GM12864 (cell line): ENCODE measurements at regions not wholly inside any gene's neighbourhood (a gene's known extent, or its start where the extent isn't known, plus 50 kb on each side); places are given as distances from the start of the nearest gene placed in this dataset.
A peak's percentile ranks its signal among the peaks of the same experiment; 100 is the strongest.

Experiments used
- DNase-seq: peaks from one replicate; pipeline ENCODE4 v3.0.0-alpha.2; 2011; ENCODE audit warnings: low read depth
- H3K4me3 ChIP-seq: 2 replicates; pipeline ENCODE4 v1.5.1; 2011; ENCODE audit warnings: mild to moderate bottlenecking, low read depth, low read length, control low read depth
- TF ChIP-seq, protein P1 (sequence below): IDR thresholded peaks from 2 replicates; pipeline ENCODE4 v1.5.1; 2011; ENCODE audit warnings: low read depth, mild to moderate bottlenecking, moderate library complexity, low read length, control low read depth, inconsistent platforms; ENCODE audit errors: missing control alignments

DNA sequence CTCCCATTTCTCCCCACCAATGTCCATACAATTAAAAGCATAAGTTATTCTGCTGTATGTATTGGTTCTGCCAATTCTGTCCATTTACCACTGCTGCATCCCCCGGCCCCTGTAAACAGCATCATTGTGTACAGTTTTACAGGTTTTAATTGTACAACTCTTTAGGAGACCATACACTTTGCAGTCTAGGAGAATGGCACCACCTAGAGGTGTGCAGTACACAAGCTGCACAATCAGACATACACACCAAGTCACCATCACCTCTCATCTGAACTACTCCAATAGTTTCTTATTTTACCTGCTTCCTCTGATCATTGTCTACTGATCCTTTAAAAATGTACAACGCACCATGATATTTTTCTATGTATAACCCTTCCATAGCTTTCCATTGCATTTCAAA lies 855.9 kb upstream of the KLHL1 start:
- H3K4me3 ChIP-seq: no peak overlapping the region
- TF ChIP-seq, protein P1, sequence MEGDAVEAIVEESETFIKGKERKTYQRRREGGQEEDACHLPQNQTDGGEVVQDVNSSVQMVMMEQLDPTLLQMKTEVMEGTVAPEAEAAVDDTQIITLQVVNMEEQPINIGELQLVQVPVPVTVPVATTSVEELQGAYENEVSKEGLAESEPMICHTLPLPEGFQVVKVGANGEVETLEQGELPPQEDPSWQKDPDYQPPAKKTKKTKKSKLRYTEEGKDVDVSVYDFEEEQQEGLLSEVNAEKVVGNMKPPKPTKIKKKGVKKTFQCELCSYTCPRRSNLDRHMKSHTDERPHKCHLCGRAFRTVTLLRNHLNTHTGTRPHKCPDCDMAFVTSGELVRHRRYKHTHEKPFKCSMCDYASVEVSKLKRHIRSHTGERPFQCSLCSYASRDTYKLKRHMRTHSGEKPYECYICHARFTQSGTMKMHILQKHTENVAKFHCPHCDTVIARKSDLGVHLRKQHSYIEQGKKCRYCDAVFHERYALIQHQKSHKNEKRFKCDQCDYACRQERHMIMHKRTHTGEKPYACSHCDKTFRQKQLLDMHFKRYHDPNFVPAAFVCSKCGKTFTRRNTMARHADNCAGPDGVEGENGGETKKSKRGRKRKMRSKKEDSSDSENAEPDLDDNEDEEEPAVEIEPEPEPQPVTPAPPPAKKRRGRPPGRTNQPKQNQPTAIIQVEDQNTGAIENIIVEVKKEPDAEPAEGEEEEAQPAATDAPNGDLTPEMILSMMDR: peak; percentile 15
- DNase-seq: no peak

DNA sequence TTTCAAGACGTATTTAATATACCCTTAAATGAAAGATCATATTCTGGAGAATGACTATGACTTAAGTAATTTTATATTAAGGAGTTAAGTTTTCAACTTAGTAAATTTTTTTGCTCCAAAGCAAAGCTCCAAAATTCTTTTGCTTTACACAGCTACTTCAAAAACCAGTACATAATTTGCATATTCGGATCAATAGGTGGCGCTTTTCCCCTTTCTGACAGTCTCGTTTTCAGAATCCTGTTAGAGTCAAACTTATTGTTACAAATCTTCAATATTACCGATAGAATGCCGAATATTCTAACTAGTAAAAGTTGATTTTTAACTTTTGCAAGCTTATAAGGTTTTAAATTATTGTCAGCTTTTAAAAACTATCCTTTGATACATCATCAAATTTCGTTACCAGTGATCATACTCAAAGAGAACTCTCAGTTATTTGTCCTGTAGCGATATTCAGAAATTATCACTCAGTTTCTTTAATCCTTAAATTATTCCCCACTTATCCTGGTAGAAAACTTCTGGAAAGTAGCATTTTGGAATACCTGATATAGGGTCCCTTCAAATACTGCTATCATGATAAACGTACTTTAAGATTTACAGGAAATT lies 852.7 kb upstream of the KLHL1 start:
- DNase-seq: no peak
- H3K4me3 ChIP-seq: no peak overlapping the region
- TF ChIP-seq, protein P1: peak; percentile 45

DNA sequence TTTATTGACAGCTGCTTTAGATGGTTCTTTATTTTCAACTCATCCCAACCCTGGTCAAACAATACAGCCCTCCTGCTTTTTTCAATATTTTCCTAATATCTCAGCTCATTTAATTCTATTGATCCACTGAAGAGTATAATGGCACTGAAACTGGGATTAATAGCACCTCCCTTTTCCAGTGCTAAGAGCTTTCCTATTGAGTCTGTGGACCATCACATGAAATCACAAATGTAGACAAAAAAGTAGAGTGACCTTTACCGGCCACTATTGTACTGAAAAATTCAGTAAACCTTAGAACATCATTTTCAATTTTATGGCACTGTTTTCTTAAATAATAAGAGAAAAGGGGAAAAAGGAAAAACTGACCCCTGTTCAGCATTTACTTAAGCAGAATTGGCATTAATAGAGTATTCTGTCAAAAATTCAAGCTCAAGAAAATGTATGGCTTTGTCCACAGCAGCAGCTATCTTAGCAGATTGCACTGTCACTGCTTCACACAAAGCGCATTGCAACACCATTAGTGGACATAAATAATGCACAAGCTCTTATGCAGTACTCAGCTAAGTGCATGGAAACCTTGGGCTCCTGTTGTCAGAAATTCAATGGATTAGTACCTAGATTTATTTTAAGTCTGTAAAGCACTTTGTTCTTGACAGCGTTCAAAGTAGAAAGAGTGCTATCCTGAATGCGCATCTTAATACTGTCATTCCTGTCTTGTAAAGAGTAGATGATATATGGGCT lies 851.0 kb upstream of the KLHL1 start:
- TF ChIP-seq, protein P1: no peak
- no peak overlapping the region for H3K4me3 ChIP-seq
- no peak for DNase-seq

DNA sequence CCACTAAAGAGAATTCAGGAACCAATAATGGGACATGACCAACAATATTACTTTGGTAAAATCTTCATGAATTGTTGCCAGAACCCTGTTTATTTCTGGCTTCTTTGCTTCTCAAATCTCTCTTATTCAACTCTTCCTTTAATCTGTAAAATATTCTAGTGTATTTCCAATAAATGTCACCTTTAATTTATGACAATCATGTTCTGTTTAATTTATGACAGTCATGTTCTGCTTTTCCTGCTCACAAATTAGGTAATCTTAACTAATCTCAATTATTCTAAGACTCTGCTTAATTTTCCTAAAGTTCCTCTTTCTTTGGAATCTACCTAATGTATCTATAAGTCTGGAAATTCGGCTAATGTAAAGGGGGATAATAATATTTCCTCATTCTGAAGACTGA lies 847.6 kb upstream of the KLHL1 start:
- H3K4me3 ChIP-seq: no peak overlapping the region
- DNase-seq: no peak
- TF ChIP-seq, protein P1: no peak

DNA sequence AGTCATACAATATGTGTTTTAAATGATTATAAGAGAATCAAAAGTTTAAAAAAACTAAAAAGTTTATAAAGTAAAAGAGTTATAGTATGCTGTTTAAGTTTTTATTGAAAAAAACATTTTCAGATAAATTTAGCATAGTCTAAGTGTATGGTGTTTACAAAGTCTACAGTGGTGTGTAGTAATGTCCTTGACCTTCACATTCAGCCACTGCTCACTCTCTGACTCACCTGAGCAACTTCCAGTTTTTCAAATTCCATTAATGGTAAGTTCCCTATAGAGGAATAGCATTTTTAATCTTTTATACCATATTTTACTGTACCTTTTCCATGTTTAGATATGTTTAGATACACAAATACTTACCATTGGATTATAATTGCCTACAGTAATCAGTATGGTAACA lies 842.4 kb upstream of the KLHL1 start:
- DNase-seq: no peak
- no peak overlapping the region for H3K4me3 ChIP-seq
- TF ChIP-seq, protein P1: no peak

DNA sequence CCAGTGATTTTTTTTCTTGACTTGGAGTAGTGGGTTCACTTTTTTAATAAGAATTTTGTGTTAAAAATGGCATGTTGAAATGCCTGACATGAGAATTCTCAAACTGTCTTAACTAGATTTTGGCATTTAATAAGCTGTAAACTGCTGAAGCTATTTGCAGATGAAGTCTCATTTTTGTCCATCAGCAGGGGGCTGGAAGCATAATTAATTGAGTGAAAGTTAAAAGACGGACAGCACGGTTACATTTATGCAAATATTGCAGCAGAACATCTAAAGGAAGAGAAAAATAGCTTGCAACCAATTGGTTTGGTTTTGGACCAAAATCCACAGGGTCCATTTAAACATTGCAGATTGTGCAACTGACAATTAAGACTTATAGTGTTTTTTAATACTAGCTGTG lies 837.3 kb upstream of the KLHL1 start:
- TF ChIP-seq, protein P1: no peak
- DNase-seq: no peak
- no peak overlapping the region for H3K4me3 ChIP-seq

DNA sequence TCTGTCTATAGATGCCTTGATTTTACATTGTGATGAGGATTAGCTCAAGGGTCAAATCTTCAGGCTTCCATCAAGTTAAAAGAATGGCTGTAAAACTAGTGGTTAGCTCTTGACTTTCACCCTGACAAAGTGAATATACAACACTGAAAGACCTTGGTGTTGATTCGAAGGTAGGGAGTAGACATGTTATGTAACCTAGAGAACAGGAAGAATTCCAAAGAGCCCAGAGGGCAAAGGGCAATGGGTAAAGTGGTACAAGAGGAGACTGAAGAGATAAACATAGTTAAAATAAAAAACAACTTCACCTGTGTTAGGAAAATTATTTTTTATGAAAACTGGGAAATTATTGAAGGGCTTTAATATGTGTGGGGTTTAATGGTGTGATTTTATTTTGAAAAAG lies 833.2 kb upstream of the KLHL1 start:
- DNase-seq: no peak
- H3K4me3 ChIP-seq: no peak overlapping the region
- TF ChIP-seq, protein P1: no peak
